ENCODE measurements at regions not wholly inside any gene's neighbourhood (a gene's known extent, or its start where the extent isn't known, plus 50 kb on each side); places are given as distances from the start of the nearest gene placed in this dataset.

DNA sequence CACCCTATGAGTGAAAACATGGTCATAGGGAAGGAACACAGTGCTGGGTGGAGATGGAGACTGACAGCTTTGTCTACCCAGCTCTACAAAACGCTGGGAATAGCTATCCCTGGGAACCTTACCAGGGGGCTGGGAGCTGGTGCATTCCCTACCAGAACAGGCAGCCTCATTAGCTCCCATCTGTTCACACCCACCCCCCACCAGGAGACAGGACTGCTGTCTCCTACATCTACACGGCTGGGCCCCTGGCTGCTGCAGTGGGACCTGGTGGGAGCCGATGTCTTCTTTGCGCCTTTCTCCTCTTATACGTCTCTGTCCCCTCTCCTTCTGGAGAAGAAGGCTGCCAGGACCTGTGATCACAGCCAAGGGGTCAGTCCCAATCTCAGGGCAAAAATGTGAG lies 90.8 kb downstream of the UQCRFS1 start:
- H3K36me3 Mint-ChIP-seq (ENCODE audit: insufficient read depth in 1 of 3, low read depth in 3 of 3), result peaks cover 4 to 18% (median 10%) of the 10 kb centered on the region in 3 experiments; a peak in 6 of 7 replicates
- Histone ChIP-seq H2BK20ac (ENCODE audit: low read depth, low read length, poor library complexity, severe bottlenecking) (no peak overlapping the region), H3K14ac (ENCODE audit: insufficient read depth, low read length) (no peak overlapping the region; the same call in 1 of the 2 replicates), H4K20me1 (ENCODE audit: control insufficient read depth, insufficient read depth, insufficient read length) (no peaks in the 10 kb centered on the region), H3K79me2 (ENCODE audit: insufficient read depth, low read length) (no peaks in the 10 kb centered on the region), H3K9me3 (ENCODE audit: control insufficient read depth, low read depth, low read length) (no peaks in the 10 kb centered on the region), H2BK5ac (ENCODE audit: insufficient read length, low read length) (no peak overlapping the region), H2AK5ac (ENCODE audit: insufficient read length, low read length) (no peak overlapping the region), H4K8ac (replicated peaks; ENCODE audit: insufficient read length, low read depth, low read length) (no peak overlapping the region), H3K4ac (ENCODE audit: low read depth, low read length) (no peak overlapping the region), H3K23ac (ENCODE audit: insufficient read length, low read depth, low read length) (no peak overlapping the region), H3K56ac (ENCODE audit: insufficient read length, low read depth, low read length) (no peak overlapping the region), H3T11ph (ENCODE audit: low read length) (no peak overlapping the region), H3K4me1 (ENCODE audit: insufficient read depth, low read length) (no peaks in the 10 kb centered on the region), H3K9ac (ENCODE audit: extremely low read depth, insufficient read length, low read length) (no peak overlapping the region), H2BK120ac (ENCODE audit: low read depth, low read length, poor library complexity, severe bottlenecking) (no peak overlapping the region), H3K23me2 (ENCODE audit: insufficient read length, low read depth, low read length, poor library complexity, severe bottlenecking) (no peaks in the 10 kb centered on the region), H3K18ac (ENCODE audit: insufficient read length, low read depth, low read length) (no peak overlapping the region), H2AFZ (ENCODE audit: low read length) (no peak overlapping the region), H4K5ac (ENCODE audit: insufficient read length, low read depth, low read length) (no peak overlapping the region), H3K4me2 (ENCODE audit: insufficient read depth, insufficient read length, low read length) (no peak overlapping the region), H3K27ac (ENCODE audit: insufficient read length, low read depth, low read length) (no peak overlapping the region), H4K91ac (ENCODE audit: insufficient read length, low read depth, low read length) (no peak overlapping the region), H2BK15ac (ENCODE audit: low read depth, low read length) (no peak overlapping the region), H3K27me3 (ENCODE audit: insufficient read depth, low read length) (no peaks in the 10 kb centered on the region; the same call in 1 of the 2 replicates), H2BK12ac (ENCODE audit: insufficient read length, low read depth, low read length) (no peak overlapping the region), H3K79me1 (ENCODE audit: insufficient read depth, low read depth, low read length, poor library complexity, severe bottlenecking) (no peaks in the 10 kb centered on the region)
- TF ChIP-seq, protein P1, sequence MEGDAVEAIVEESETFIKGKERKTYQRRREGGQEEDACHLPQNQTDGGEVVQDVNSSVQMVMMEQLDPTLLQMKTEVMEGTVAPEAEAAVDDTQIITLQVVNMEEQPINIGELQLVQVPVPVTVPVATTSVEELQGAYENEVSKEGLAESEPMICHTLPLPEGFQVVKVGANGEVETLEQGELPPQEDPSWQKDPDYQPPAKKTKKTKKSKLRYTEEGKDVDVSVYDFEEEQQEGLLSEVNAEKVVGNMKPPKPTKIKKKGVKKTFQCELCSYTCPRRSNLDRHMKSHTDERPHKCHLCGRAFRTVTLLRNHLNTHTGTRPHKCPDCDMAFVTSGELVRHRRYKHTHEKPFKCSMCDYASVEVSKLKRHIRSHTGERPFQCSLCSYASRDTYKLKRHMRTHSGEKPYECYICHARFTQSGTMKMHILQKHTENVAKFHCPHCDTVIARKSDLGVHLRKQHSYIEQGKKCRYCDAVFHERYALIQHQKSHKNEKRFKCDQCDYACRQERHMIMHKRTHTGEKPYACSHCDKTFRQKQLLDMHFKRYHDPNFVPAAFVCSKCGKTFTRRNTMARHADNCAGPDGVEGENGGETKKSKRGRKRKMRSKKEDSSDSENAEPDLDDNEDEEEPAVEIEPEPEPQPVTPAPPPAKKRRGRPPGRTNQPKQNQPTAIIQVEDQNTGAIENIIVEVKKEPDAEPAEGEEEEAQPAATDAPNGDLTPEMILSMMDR (conservative IDR thresholded peaks at IDR 0.05), result no peak
- peaks cover 12% of the 10 kb centered on the region for H3K27me3 Mint-ChIP-seq (ENCODE audit: low read depth)
- no peak overlapping the region for H3K27ac Mint-ChIP-seq
- H3K4me1 Mint-ChIP-seq, result 0 out of 4 replicates have a peak, but pooled peaks cover 0 to 2% of the 10 kb centered on the region in 2 experiments
- WGBS (ENCODE audit: extremely low coverage, insufficient read length, low lambda C conversion rate), result no CpG with 5 or more reads among the region's 5 CpGs
- DNase-seq, result no peak
- H3K9me3 Mint-ChIP-seq, result peaks cover 22 to 24% of the 10 kb centered on the region in 2 experiments
- H3K4me3 Mint-ChIP-seq, result no peak overlapping the region
